ENCODE measurements at regions not wholly inside any gene's neighbourhood (a gene's known extent, or its start where the extent isn't known, plus 50 kb on each side); places are given as distances from the start of the nearest gene placed in this dataset.

- DNase-seq = no peak
These were observed 906.7 kb upstream of the CELF2 start for GRCh38 chr10:10110844-10111490.

GRCh38 chr10:10118131-10118530 lies 899.5 kb upstream of the CELF2 start:
- DNase-seq = no peak

GRCh38 chr10:10120671-10121070 lies 897.0 kb upstream of the CELF2 start:
- no peak for DNase-seq

GRCh38 chr10:10125676-10126075 lies 892.0 kb upstream of the CELF2 start:
- DNase-seq = no peak

- DNase-seq = no peak
These were observed 891.5 kb upstream of the CELF2 start for GRCh38 chr10:10126218-10126617.

GRCh38 chr10:10128387-10128786 lies 889.3 kb upstream of the CELF2 start:
- DNase-seq = no peak

- no peak for DNase-seq
These were observed 887.0 kb upstream of the CELF2 start for GRCh38 chr10:10130686-10131085.

GRCh38 chr10:10132009-10132408 lies 885.7 kb upstream of the CELF2 start:
- no peak for DNase-seq

GRCh38 chr10:10133281-10133680 lies 884.4 kb upstream of the CELF2 start:
- no peak for DNase-seq

GRCh38 chr10:10138685-10139084 lies 879.0 kb upstream of the CELF2 start:
- peak; percentile 1 for DNase-seq

GRCh38 chr10:10141782-10142382 lies 875.8 kb upstream of the CELF2 start:
- no peak for DNase-seq

GRCh38 chr10:10146604-10147003 lies 871.1 kb upstream of the CELF2 start:
- DNase-seq = no peak

- no peak for DNase-seq
These were observed 867.8 kb upstream of the CELF2 start for GRCh38 chr10:10149899-10150298.

- no peak for DNase-seq
These were observed 860.6 kb upstream of the CELF2 start for GRCh38 chr10:10156917-10157600.

GRCh38 chr10:10160821-10161312 lies 856.8 kb upstream of the CELF2 start:
- no peak for DNase-seq

- DNase-seq = no peak
These were observed 852.8 kb upstream of the CELF2 start for GRCh38 chr10:10164848-10165247.

GRCh38 chr10:10165415-10165814 lies 852.3 kb upstream of the CELF2 start:
- no peak for DNase-seq

- DNase-seq = no peak
These were observed 839.2 kb upstream of the CELF2 start for GRCh38 chr10:10178476-10178875.

GRCh38 chr10:10193848-10194247 lies 823.8 kb upstream of the CELF2 start:
- DNase-seq = no peak

- DNase-seq = no peak
These were observed 821.0 kb upstream of the CELF2 start for GRCh38 chr10:10196701-10197100.

- no peak for DNase-seq
These were observed 820.2 kb upstream of the CELF2 start for GRCh38 chr10:10197423-10197822.

- no peak for DNase-seq
These were observed 819.3 kb upstream of the CELF2 start for GRCh38 chr10:10198363-10198762.

GRCh38 chr10:10204415-10204814 lies 813.3 kb upstream of the CELF2 start:
- DNase-seq = no peak

- DNase-seq = no peak
These were observed 811.8 kb upstream of the CELF2 start for GRCh38 chr10:10205906-10206305.
